NCI-H128 (cell line): ENCODE measurements at regions not wholly inside any gene's neighbourhood (a gene's known extent, or its start where the extent isn't known, plus 50 kb on each side); places are given as distances from the start of the nearest gene placed in this dataset.

Source experiments
- DNase-seq: peaks from one replicate; lab custom pipeline; 2025; ENCODE audit not compliant: unreplicated experiment; lab: John Stamatoyannopoulos, UW

GRCh38 chr3:127356381-127356780 is 68.5 kb upstream of the PRR20G start:
- no peak for DNase-seq

GRCh38 chr3:127354761-127355160 is 66.9 kb upstream of the PRR20G start:
- DNase-seq, result no peak

- no peak for DNase-seq
Measured at GRCh38 chr3:127352612-127353011, 64.8 kb upstream of the PRR20G start.

- DNase-seq, result no peak
Measured at GRCh38 chr3:127351775-127352350, 64.0 kb upstream of the PRR20G start.

- no peak for DNase-seq
Measured at GRCh38 chr3:127351321-127351720, 63.5 kb upstream of the PRR20G start.

- DNase-seq, result no peak
Measured at GRCh38 chr3:127350172-127351050, 62.6 kb upstream of the PRR20G start.

- no peak for DNase-seq
Measured at GRCh38 chr3:127349501-127350171, 61.8 kb upstream of the PRR20G start.

- no peak for DNase-seq
Measured at GRCh38 chr3:127342735-127343134, 54.9 kb upstream of the PRR20G start.

GRCh38 chr3:127339928-127340861 is 52.3 kb upstream of the PRR20G start:
- DNase-seq, result no peak

GRCh38 chr3:127339016-127339415 is 51.2 kb upstream of the PRR20G start:
- no peak for DNase-seq

- no peak for DNase-seq
Measured at GRCh38 chr3:127337911-127338531, 50.2 kb upstream of the PRR20G start.
